HG02623 (cell line): ENCODE measurements at regions not wholly inside any gene's neighbourhood (a gene's known extent, or its start where the extent isn't known, plus 50 kb on each side); places are given as distances from the start of the nearest gene placed in this dataset.
"Not testable (repeated sequence)": the region's sequence is repeated elsewhere in the genome, so short reads cannot be mapped to it uniquely, and the experiment has no call there.

Experiments used
- ATAC-seq: cut with Tn5 transposase; IDR thresholded peaks from one replicate; pipeline ENCODE4 v1.9.1; 2021; ENCODE audit warnings: moderate library complexity; ENCODE audit not compliant: unreplicated experiment

DNA sequence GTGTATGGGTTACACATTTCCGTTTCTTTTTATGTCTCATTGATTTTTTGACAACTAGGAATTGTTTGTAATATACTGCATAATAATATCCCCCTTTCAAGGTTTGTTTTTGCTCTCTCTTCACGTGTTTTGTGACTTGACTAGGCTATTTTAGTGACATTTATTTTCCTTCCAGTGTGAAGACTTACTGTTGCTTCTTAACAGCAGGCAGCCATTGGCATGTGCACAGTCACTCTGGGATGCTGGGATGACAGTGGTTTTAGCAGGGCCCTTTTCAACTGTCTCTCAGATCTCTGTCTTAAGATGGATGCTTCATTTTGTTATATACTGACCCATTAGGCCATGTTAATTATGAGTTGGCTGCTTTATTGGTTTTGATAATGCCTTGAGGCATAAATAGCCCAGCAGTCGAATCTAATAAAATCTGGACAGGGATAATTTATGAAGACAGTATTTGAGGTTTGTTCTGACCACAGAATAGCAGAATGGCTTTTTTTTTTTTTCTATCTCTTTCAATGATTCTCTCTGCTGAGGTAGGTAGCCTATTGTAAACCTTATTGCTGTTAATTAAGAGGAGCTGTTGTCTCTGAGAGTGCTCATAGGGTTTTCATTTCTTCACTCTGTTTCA lies 536.0 kb downstream of the GABRG2 start:
- no peak for ATAC-seq

DNA sequence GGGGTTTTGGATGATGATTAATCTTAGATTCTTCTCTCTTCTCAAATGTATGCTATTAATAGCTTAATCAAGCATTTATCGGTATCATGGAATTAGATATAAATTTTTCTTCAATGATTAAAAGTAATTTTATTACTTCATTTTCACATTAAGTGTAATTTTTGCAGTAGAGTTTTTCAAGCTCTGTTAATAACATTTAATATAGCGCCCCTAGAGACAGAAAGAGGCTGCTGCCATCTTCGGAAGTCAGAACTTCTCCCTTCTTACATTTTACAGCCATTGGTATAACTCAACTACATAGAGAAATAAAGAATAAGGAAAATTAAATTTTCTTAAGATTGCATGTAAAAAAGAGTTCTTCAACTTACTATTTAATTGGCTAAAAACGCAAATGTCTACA lies 540.3 kb downstream of the GABRG2 start:
- no peak for ATAC-seq

DNA sequence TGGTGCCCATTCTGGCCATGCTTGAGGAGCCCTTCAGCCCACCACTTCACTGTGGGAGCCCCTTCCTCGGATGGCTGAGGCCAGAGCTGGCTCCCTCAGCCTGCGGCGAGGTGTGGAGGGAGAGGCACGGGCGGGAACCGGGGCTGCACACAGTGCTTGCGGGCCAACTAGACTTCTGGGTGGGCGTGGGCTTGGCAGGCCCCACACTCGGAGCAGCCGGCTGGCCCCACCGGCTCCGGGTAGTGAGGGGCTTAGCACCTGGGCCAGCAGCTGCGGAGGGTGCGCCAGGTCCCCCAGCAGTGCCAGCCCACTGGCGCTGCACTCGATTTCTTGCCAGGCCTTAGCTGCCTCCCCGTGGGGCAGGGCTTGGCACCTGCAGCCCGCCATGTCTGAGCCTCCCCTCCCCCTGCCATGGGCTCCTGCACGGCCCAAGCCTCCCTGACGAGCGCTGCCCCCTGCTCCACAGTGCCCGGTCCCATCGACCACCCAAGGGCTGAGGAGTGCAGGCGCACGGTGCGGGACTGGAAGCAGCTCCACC lies 554.2 kb downstream of the GABRG2 start:
- ATAC-seq, result not testable (repeated sequence)

DNA sequence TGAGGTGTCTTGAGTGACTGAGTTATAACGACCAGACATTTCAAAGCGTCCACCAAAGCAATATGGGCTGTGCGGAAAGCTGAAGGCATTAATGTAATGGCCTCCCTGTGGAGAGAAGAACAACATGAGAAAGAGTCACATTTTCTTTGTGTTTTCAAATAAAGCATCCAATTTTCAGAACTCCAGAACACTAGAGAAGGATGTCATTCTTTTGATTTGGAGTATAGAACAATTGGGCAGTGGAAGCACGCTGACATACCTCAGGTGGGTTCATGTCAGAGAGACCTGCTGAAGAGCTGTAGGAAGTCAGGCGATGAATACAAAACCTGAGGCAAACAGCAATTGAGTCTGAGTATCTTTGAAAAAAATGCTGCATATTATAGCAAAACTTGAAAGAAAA lies 556.5 kb downstream of the GABRG2 start:
- no peak for ATAC-seq

DNA sequence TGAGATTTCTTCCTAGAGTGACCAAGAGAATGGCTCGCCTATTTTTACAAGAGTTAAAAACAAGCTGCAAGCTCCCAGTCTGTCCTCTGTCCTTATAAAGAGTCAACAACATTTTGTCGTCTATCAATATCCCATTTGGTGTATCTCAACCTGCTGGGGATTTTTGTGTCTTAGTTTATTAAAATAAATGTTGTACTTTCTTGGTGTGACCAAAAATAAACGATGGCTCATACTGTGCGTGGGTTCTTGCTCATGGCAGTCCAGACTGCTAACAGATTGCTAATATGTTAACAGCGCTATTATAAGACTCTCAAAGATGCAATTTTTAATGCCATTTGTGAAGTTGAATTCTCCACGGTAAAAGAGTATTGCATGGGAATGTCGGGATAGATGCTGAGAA lies 569.9 kb downstream of the GABRG2 start:
- ATAC-seq, result no peak

DNA sequence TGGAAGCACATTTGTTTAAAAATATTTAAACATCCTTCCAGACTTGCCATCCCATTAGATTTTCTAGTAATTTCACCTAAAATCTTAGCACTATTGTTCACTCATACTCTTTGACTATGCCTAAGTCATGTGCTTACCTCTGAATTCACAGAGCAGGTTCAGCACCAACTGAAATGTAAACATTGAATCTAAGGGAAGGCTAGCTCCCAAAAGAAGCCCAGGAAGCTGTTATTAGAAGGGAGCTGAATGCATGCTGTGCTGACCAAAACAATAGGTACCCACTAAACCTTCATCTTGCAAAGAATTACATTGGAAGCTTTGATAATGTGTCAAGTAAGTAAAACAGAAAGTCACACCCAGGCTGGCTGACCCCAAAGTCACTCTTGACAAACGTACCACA lies 571.3 kb downstream of the GABRG2 start:
- no peak for ATAC-seq

DNA sequence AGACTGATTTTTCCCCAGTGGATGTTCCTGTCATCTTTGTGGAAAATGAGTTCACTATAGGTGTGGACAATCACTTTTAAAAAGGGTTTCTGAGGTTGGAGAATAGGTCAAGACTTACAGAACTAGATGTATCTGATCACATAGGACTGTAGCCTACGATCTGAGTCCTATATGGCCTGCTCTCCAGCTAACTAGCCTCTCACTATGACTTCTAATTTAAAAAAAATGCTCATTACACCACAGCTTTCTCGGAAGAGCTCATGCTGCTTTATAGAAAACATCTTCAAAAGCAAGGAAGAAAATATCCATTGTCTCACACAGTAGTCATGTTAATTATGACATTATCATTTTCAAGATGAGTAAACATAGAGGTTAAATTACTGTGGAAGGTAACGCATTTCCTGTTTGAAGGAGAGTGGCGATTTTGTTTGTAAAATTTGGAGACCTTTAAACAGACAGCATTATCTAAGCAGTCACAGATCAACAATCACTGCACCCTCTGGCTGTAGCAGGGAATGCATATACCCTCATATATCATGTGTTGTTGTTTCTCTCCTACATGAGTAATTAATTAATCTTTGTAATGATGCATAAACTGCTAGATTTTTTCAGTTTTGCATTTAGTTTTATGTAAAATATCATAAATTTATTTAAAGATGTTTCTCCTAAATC lies 573.7 kb downstream of the GABRG2 start:
- ATAC-seq, result no peak

DNA sequence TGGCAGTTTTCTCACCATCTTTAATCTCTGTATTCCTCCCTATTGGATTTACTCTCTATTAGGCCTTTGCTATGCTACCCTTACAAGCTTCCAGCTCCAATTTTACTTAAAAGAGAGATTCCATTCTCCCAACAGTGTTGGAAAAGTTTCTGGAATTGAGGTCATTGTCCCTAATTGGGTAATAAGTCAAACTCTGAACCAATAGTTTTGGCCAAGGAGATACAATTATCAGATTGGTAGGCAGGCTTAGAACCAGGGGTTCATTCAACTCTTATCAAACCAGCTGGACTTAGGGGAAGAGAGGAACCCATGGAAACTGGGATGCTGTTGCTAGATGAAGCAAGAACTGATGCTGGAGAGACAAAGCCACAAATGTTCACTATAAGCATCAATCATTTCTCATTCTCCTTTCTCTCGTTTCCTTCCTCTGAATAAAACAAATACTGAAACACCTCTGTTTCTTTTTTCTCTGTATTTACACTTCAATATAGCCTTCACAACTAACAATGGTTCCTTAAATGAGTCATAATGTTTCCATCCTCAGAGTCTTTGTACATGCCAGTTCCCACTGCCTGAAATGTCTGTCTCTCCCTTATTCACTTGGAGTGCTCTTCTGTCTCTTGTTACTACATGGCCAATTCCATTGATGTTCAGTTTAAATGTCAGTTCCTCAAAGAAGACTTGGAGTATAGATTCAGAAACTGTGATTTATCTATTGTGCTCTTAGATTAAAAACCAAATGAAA lies 587.3 kb downstream of the GABRG2 start:
- ATAC-seq, result no peak

DNA sequence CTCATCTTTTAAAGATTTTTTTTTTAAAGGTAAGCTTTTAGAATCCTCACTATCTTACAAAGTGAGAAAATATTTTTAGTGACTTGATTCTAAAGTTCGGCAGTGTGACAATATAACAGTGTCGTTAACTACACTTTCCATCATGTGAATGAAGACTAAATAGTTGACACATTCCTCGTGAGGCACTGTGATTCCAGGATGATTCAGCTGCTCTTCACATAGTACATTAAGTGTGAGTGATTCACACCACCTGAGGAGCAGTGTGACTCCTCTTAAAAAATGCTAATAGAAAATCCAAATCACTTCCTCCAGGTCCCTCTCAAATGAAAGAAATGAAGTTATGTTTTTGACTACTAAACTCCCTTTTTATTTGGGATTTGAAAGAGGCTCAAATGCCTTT lies 589.5 kb downstream of the GABRG2 start:
- no peak for ATAC-seq

DNA sequence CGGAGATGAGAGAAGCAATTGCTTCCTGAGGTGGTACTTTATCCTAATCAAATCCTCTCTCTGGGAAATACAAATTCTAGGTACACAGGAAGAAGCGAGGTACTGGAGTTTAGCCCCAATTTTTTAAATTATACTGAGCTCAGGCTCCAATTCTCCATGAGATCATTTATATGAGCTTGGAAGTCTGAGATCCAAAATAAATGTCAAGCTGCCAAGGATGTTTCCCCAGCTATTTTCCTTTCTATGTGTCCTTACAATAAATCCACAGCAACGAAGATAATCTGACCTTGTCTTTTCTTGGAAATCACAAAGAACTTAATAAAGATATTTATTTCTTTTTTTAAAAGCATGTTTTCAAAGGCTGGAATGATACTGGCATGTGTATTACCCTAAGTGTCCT lies 597.3 kb downstream of the GABRG2 start:
- no peak for ATAC-seq

DNA sequence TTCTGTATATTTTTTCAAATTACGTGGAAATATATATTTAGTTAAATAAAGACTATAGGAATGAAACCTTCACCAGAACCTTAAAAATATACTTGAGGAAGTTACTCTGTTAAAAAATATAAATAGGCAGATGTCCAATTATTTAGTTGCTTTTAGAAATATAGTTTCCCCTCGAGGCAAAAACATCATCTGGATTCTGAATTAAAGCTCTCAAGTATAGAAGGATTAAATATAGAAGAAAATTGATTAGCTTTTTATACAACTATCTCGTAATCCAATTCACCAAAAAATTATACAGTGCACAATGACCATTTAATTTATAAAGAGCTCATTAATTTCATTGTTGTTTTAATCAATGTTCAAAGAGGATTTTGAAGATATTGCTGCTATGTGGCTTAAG lies 601.4 kb downstream of the GABRG2 start:
- no peak for ATAC-seq

DNA sequence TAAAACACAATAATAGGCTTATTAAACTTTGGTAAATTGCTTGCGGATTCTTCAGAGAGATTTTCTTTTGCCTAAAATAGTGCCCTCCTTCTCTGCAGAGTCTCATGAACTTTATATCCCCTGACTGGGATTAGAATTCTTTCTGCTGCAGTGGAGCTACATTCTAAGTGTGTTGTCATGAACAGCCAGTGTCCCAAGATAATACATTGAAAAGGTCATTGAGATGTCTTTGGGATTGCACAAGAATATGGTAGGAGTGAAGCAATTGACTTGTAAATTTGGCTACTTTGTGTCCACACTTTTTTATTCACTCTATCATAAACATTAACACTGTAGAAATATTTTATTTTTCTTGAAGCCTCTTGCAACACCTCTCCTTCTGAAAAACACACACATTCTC lies 604.5 kb downstream of the GABRG2 start:
- ATAC-seq, result no peak

DNA sequence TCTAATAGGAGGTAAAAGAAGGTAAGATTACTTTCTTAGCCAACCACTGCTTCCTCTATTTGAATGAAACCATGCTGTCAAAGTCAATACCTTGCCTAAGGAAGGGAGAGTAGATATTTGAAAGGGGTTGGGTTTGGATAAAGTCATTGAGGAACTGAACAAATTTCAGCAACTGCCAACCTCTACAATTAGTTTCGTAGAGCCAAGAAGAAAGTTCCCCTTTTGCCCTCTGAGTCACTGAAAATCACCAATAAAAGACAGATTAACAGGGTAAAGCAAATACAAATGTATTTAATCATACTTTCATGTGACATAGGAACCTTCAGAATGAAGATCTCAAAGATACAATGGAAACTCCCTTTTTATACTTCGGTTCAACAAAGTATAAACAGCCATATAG lies 615.7 kb downstream of the GABRG2 start:
- ATAC-seq, result no peak

DNA sequence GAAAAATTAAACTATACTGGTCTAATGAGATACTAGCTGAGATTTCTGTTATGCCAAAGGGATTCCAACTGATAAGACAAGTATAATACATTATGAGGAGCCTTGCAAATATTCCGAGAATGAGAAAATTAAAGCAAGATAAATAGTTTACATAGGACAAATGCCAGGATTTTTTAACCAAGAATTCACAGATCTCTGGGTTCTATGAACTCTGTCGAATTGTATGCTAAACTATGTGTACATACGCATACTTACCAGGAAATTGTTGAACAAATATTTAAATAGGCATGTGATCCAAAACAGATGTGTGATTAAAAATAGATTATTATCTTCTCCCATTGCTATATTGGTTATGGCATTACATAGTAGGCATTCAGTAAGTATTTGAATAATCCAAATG lies 616.6 kb downstream of the GABRG2 start:
- no peak for ATAC-seq

DNA sequence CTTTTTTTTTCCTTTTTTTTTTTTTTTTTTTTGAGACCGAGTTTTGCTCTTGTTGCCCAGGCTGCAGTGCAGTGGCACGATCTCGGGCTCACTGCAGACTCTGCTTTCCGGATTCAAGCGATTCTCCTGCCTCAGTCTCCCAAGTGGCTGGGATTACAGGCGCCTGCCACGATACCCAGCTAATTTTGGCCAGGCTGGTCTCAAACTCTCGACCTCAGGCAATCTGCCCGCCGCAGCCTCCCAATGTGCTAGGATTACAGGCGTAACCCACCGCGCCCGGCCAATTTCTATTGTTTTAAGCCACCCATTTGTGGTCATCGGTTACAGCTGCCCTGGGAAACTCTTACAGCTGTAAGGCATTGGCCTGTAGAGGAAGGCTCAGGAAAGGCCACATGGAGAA lies 617.7 kb downstream of the GABRG2 start:
- ATAC-seq, result no peak

DNA sequence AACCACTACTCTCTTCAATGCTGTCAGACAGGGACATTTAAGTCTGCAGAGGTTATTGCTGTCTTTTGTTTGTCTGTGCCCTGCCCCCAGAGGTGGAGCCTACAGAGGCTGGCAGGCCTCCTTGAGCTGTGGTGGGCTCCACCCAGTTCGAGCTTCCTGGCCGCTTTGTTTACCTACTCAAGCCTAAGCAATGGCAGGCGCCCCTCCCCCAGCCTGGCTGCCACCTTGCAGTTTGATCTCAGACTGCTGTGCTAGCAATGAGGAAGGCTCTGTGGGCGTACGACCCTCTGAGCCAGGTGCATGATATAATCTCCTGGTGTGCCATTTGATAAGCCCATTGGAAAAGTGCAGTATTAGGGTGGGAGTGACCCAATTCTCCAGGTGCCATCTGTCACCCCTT lies 628.7 kb downstream of the GABRG2 start:
- not testable (repeated sequence) for ATAC-seq

DNA sequence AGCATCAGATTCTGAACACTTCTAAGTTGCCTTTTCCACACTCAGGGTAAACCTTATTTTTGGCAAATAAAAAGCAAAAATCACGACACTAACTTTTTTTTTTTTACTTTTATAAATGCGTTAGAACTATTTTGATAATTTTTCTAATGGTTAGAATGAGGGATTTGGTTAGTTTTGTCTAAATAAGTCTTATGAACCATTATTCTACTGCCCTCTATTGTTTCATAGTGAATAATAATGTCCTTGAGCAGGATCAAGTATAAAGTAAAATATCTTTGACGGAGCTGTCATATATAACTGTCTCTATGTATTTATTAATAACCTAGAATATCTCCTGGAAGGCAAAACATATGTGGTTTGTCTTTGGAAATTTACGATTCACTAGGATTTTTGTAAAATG lies 631.8 kb downstream of the GABRG2 start:
- no peak for ATAC-seq

DNA sequence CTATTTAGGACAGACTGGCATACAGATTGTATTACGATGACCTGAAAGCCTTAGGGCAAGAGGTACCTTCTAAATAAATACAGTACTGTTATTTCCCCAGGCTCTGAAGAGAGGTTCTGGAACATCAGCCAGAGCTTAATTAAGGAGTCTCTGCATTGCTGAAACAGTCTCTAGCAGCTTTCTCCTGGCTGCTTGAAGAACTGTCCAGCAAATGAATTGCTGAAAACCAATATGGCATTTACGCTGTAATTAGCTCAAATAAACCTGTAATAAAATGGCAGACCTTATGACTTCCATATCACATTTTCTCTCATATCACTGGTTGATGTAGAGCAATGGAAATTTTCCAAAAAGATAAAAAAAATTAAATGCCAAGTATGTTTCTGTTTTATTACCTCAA lies 636.3 kb downstream of the GABRG2 start:
- no peak for ATAC-seq

DNA sequence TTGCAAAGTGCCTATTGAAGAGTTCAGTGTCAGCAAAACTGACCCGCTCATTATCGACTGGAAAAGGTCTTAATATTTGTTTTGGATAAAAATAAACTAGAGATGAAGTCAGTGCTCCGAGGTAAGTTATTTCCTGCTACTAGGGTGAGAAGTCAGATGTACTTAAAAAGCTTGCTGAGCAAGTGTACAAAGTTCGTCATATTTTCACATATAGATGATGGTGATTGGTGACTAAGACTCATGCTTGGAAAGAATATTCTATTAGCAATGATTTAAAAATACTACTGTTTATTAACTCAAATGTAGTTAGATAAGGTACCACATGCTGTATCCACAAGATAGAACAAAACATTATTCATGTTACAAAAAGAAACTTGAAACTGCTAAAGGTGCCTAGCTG lies 643.7 kb downstream of the GABRG2 start:
- no peak for ATAC-seq

DNA sequence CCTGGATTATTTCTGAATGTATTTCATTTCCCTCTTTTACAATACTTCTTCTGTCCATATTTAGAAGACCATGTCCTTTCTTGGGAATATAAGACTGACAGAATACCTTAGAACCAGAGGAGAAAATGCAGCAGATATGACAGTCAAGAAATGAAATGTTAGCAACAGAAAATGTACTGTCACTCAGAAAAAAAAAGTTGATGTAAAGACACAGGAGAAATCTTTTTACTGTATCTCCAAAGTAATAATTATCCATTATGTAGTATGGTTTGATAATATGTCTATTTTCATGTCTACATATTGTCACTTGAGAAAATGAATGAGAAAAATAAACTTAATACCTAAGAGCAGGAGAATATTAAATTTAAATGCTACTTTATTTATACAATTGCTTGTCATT lies 652.1 kb downstream of the GABRG2 start:
- no peak for ATAC-seq

DNA sequence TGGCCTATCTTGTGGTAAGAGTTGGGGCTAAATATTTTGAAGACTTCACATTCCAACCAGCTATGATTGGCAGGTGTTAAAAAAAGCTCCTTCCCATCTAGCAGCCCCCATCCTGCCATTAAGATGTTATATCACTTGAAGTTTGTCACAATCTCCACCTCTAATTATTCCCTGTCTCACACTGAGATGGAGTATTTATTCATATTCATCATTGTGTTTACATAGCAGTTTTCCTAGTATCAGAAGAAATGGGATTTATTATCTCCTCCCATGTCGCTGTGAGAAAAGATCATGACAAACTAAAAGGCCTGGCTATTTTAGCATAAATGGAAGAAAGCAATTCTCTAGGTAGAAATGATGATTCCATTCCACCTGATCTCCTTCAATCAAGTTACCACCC lies 653.6 kb downstream of the GABRG2 start:
- no peak for ATAC-seq

DNA sequence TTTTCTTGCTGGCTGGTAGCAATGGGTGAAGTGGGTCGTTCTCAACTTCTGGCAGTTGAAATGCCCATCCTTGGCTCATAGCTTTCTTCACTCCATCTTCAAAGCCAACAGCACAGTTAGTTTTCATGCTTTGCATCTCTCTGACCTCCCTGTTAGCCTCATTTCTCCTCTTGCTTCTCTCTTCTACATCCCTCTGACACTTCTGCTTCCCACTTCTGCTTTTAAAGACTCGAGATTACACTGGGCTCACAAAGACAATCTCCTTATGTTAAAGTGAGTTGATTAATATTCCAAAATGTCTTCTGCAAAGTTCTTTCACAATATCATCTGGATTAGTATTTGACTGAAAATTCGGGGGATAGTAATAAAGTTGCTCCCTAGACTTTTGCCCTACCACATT lies 684.8 kb upstream of the CCNG1 start:
- no peak for ATAC-seq
